ENCODE measurements at regions not wholly inside any gene's neighbourhood (a gene's known extent, or its start where the extent isn't known, plus 50 kb on each side); places are given as distances from the start of the nearest gene placed in this dataset.

- Histone ChIP-seq H3K79me2 (no peaks in the 10 kb centered on the region), H3K9me3 (ENCODE audit: low read depth) (no peaks in the 10 kb centered on the region)
These were observed 221.0 kb downstream of the EMP1 start for GRCh38 chr12:13417516-13417915.

GRCh38 chr12:13411287-13411686, 214.8 kb downstream of the EMP1 start:
- no peaks in the 10 kb centered on the region for H3K9me2 ChIP-seq (replicated peaks; ENCODE audit: insufficient read depth)
- no peak for DNase-seq (ENCODE audit: low spot score)
- no peaks in the 10 kb centered on the region for H3K4me1 ChIP-seq (ENCODE audit: insufficient read depth)
- H3K27me3 ChIP-seq = no peaks in the 10 kb centered on the region
- no peak overlapping the region for H2AFZ ChIP-seq
- peaks cover 3% of the 10 kb centered on the region for H3K9me3 ChIP-seq (ENCODE audit: low read depth)
- H3K27ac ChIP-seq = no peak overlapping the region
- H3K36me3 ChIP-seq (replicated peaks; ENCODE audit: insufficient read depth, low read depth) = no peaks in the 10 kb centered on the region
- H4K20me1 ChIP-seq (ENCODE audit: insufficient read depth, poor library complexity, severe bottlenecking) = no peaks in the 10 kb centered on the region
- no peak for TF ChIP-seq EZH2 (IDR thresholded peaks at IDR 0.05; ENCODE audit: borderline replicate concordance)
- no peak for TF ChIP-seq CTCF (IDR thresholded peaks at IDR 0.05; ENCODE audit: poor library complexity)
- no peak for TF ChIP-seq EZH2phosphoT487 (IDR thresholded peaks at IDR 0.05; ENCODE audit: low read depth, severe bottlenecking, unreplicated experiment)
- no peak overlapping the region for H3K4me3 ChIP-seq
- H3K4me2 ChIP-seq = no peak overlapping the region
- 98% methylated on average over 2 of the region's 2 CpGs for WGBS (ENCODE audit: low lambda C conversion rate, missing lambda C conversion rate)
- H3K79me2 ChIP-seq = no peaks in the 10 kb centered on the region

More at GRCh38 chr12:13417516-13417915, 221.0 kb downstream of the EMP1 start:
- no peak overlapping the region for H3K4me3 ChIP-seq
- H4K20me1 ChIP-seq (ENCODE audit: insufficient read depth, poor library complexity, severe bottlenecking) = no peaks in the 10 kb centered on the region
- no peak for DNase-seq (ENCODE audit: low spot score)
- TF ChIP-seq EZH2phosphoT487 (IDR thresholded peaks at IDR 0.05; ENCODE audit: low read depth, severe bottlenecking, unreplicated experiment) (no peak), CTCF (IDR thresholded peaks at IDR 0.05; ENCODE audit: poor library complexity) (no peak), EZH2 (IDR thresholded peaks at IDR 0.05; ENCODE audit: borderline replicate concordance) (no peak)
- no peaks in the 10 kb centered on the region for H3K4me1 ChIP-seq (ENCODE audit: insufficient read depth)
- no peaks in the 10 kb centered on the region for H3K36me3 ChIP-seq (replicated peaks; ENCODE audit: insufficient read depth, low read depth)
- H3K27ac ChIP-seq = no peak overlapping the region
- no peaks in the 10 kb centered on the region for H3K27me3 ChIP-seq
- no peak overlapping the region for H2AFZ ChIP-seq
- H3K4me2 ChIP-seq = no peak overlapping the region
- H3K9me2 ChIP-seq (replicated peaks; ENCODE audit: insufficient read depth) = no peaks in the 10 kb centered on the region
- 98% methylated on average over 2 of the region's 2 CpGs for WGBS (ENCODE audit: low lambda C conversion rate, missing lambda C conversion rate)

- DNase-seq (ENCODE audit: low spot score) = no peak
- H3K36me3 ChIP-seq (replicated peaks; ENCODE audit: insufficient read depth, low read depth) = no peaks in the 10 kb centered on the region
- H3K79me2 ChIP-seq = no peaks in the 10 kb centered on the region
- TF ChIP-seq CTCF (IDR thresholded peaks at IDR 0.05; ENCODE audit: poor library complexity) (no peak), EZH2 (IDR thresholded peaks at IDR 0.05; ENCODE audit: borderline replicate concordance) (no peak), EZH2phosphoT487 (IDR thresholded peaks at IDR 0.05; ENCODE audit: low read depth, severe bottlenecking, unreplicated experiment) (no peak)
- H3K4me2 ChIP-seq = no peak overlapping the region
- H2AFZ ChIP-seq = no peak overlapping the region
- WGBS (ENCODE audit: low lambda C conversion rate, missing lambda C conversion rate) = 84% methylated on average over 5 of the region's 5 CpGs
- no peak overlapping the region for H3K27ac ChIP-seq
- no peaks in the 10 kb centered on the region for H4K20me1 ChIP-seq (ENCODE audit: insufficient read depth, poor library complexity, severe bottlenecking)
- H3K27me3 ChIP-seq = no peaks in the 10 kb centered on the region
- no peaks in the 10 kb centered on the region for H3K4me1 ChIP-seq (ENCODE audit: insufficient read depth)
- no peak overlapping the region for H3K4me3 ChIP-seq
- H3K9me2 ChIP-seq (replicated peaks; ENCODE audit: insufficient read depth) = no peaks in the 10 kb centered on the region
- H3K9me3 ChIP-seq (ENCODE audit: low read depth) = no peaks in the 10 kb centered on the region
These were observed 209.6 kb downstream of the EMP1 start for GRCh38 chr12:13405961-13406703.
